ENCODE measurements at regions not wholly inside any gene's neighbourhood (a gene's known extent, or its start where the extent isn't known, plus 50 kb on each side); places are given as distances from the start of the nearest gene placed in this dataset.

GRCh38 chr9:89920951-89921350 is 316.1 kb downstream of the GADD45G start:
- no peak for TF ChIP-seq EZH2 (optimal IDR thresholded peaks at IDR 0.05; ENCODE audit: low read depth, low read length)
- no peak for TF ChIP-seq EZH2phosphoT487 (IDR thresholded peaks at IDR 0.05; ENCODE audit: low read length)
